ENCODE measurements at regions not wholly inside any gene's neighbourhood (a gene's known extent, or its start where the extent isn't known, plus 50 kb on each side); places are given as distances from the start of the nearest gene placed in this dataset.
"Not testable (repeated sequence)": the region's sequence is repeated elsewhere in the genome, so short reads cannot be mapped to it uniquely, and the experiment has no call there.

- peaks cover 16% of the 10 kb centered on the region for H3K4me1 Mint-ChIP-seq (ENCODE audit: unreplicated experiment)
- no peak overlapping the region for H3K4me3 Mint-ChIP-seq
- no peaks in the 10 kb centered on the region for H3K9me3 Mint-ChIP-seq
- H3K27me3 Mint-ChIP-seq: peaks cover 13% of the 10 kb centered on the region
- peak overlapping the region; percentile 97 for H3K27ac Mint-ChIP-seq
- no peaks in the 10 kb centered on the region for H3K36me3 Mint-ChIP-seq
- DNase-seq (ENCODE audit: extremely low spot score, unreplicated experiment): no peak
- TF ChIP-seq CTCF (conservative IDR thresholded peaks at IDR 0.05): no peak
Measured at GRCh38 chr11:69949327-69949726, 128.8 kb upstream of the ANO1 start.

- no peak for DNase-seq (ENCODE audit: extremely low spot score, unreplicated experiment)
- peak; percentile 70 for TF ChIP-seq CTCF (conservative IDR thresholded peaks at IDR 0.05)
- Mint-ChIP-seq H3K4me1 (ENCODE audit: unreplicated experiment) (peaks cover 16% of the 10 kb centered on the region), H3K9me3 (no peaks in the 10 kb centered on the region), H3K27ac (no peak overlapping the region), H3K27me3 (peaks cover 10% of the 10 kb centered on the region), H3K36me3 (no peaks in the 10 kb centered on the region), H3K4me3 (no peak overlapping the region)
Measured at GRCh38 chr11:69950120-69950519, 128.0 kb upstream of the ANO1 start.

GRCh38 chr11:69950621-69951020 is 127.5 kb upstream of the ANO1 start:
- Mint-ChIP-seq H3K27ac (peak overlapping the region; percentile 21), H3K4me1 (ENCODE audit: unreplicated experiment) (peaks cover 16% of the 10 kb centered on the region), H3K4me3 (no peak overlapping the region), H3K27me3 (peaks cover 10% of the 10 kb centered on the region), H3K36me3 (no peaks in the 10 kb centered on the region), H3K9me3 (no peaks in the 10 kb centered on the region)
- no peak for TF ChIP-seq CTCF (conservative IDR thresholded peaks at IDR 0.05)
- no peak for DNase-seq (ENCODE audit: extremely low spot score, unreplicated experiment)

- peaks cover 13% of the 10 kb centered on the region for H3K27me3 Mint-ChIP-seq
- H3K4me3 Mint-ChIP-seq: no peak overlapping the region
- H3K27ac Mint-ChIP-seq: no peak overlapping the region
- H3K9me3 Mint-ChIP-seq: no peaks in the 10 kb centered on the region
- no peaks in the 10 kb centered on the region for H3K36me3 Mint-ChIP-seq
- peaks cover 21% of the 10 kb centered on the region for H3K4me1 Mint-ChIP-seq (ENCODE audit: unreplicated experiment)
- DNase-seq (ENCODE audit: extremely low spot score, unreplicated experiment): no peak
- TF ChIP-seq CTCF (conservative IDR thresholded peaks at IDR 0.05): no peak
Measured at GRCh38 chr11:69951821-69952220, 126.3 kb upstream of the ANO1 start.

- H3K4me3 Mint-ChIP-seq; H3K27ac Mint-ChIP-seq; H3K36me3 Mint-ChIP-seq; DNase-seq (ENCODE audit: extremely low spot score, unreplicated experiment); H3K9me3 Mint-ChIP-seq: not testable (repeated sequence)
- Mint-ChIP-seq H3K4me1 (ENCODE audit: unreplicated experiment) (peaks cover 26% of the 10 kb centered on the region), H3K27me3 (peaks cover 13% of the 10 kb centered on the region)
Measured at GRCh38 chr11:69952229-69952975, 125.7 kb upstream of the ANO1 start.

GRCh38 chr11:69953356-69953755 is 124.8 kb upstream of the ANO1 start:
- H3K4me1 Mint-ChIP-seq (ENCODE audit: unreplicated experiment): peaks cover 30% of the 10 kb centered on the region
- no peak for TF ChIP-seq CTCF (conservative IDR thresholded peaks at IDR 0.05)
- H3K36me3 Mint-ChIP-seq: no peaks in the 10 kb centered on the region
- H3K4me3 Mint-ChIP-seq: no peak overlapping the region
- H3K9me3 Mint-ChIP-seq: no peaks in the 10 kb centered on the region
- peaks cover 18% of the 10 kb centered on the region for H3K27me3 Mint-ChIP-seq
- H3K27ac Mint-ChIP-seq: no peak overlapping the region
- DNase-seq (ENCODE audit: extremely low spot score, unreplicated experiment): no peak
